ENCODE measurements at regions not wholly inside any gene's neighbourhood (a gene's known extent, or its start where the extent isn't known, plus 50 kb on each side); places are given as distances from the start of the nearest gene placed in this dataset.

DNA sequence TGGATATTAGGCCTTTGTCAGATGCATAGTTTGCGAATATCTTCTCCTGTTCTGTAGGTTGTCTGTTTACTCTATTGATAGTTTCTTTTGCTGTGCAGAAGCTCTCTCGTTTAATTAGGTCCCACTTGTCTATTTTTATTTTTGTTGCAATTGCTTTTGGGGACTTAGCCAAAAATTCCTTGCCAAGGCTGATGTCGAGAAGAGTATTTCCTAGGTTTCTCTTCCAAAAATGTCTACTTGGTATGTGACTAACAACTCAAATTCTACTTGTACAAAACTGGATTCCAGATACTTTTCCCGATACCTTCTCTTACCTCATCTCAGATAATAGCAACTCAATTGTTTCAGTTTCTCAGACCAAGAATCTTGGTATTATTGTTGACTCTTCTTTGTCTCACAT is 142.4 kb upstream of the GLRA2 start:
- TF ChIP-seq, protein P1, sequence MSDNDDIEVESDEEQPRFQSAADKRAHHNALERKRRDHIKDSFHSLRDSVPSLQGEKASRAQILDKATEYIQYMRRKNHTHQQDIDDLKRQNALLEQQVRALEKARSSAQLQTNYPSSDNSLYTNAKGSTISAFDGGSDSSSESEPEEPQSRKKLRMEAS (IDR thresholded peaks at IDR 0.05; ENCODE audit: low read depth, low read length): no peak
- no peak for TF ChIP-seq MYC (IDR thresholded peaks at IDR 0.05; ENCODE audit: low read depth, low read length)
- no peak overlapping the region for H3K4me3 ChIP-seq (ENCODE audit: low read depth, low read length)
- no peak for DNase-seq (ENCODE audit: low read depth)

DNA sequence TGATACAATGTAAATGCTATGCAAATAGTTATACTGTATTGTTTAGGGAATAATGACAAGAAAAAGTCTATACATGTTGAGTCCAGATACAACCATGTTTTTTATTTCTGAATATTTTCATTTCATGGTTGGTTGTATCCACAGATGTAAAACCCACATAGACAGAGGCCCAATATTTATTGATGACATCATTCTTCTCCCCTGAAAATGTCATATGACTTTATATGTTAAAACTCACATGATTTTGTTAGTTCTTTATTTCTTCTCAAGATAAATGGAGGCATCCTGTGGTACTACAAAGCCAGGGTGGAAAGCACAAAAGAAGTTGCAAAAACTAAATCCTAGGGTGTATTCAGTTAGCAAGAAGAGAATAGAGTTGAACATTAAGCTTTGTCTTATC is 149.3 kb upstream of the GLRA2 start:
- TF ChIP-seq POLR2A (IDR thresholded peaks at IDR 0.05; ENCODE audit: extremely low read depth, insufficient read length) (no peak), MYC (IDR thresholded peaks at IDR 0.05; ENCODE audit: low read depth, low read length) (no peak)
- TF ChIP-seq, protein P1 (IDR thresholded peaks at IDR 0.05; ENCODE audit: low read depth, low read length): no peak
- TF ChIP-seq, protein P2, sequence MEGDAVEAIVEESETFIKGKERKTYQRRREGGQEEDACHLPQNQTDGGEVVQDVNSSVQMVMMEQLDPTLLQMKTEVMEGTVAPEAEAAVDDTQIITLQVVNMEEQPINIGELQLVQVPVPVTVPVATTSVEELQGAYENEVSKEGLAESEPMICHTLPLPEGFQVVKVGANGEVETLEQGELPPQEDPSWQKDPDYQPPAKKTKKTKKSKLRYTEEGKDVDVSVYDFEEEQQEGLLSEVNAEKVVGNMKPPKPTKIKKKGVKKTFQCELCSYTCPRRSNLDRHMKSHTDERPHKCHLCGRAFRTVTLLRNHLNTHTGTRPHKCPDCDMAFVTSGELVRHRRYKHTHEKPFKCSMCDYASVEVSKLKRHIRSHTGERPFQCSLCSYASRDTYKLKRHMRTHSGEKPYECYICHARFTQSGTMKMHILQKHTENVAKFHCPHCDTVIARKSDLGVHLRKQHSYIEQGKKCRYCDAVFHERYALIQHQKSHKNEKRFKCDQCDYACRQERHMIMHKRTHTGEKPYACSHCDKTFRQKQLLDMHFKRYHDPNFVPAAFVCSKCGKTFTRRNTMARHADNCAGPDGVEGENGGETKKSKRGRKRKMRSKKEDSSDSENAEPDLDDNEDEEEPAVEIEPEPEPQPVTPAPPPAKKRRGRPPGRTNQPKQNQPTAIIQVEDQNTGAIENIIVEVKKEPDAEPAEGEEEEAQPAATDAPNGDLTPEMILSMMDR (IDR thresholded peaks at IDR 0.05; ENCODE audit: low read depth, low read length): no peak
- no peak overlapping the region for H3K4me3 ChIP-seq (ENCODE audit: low read depth, low read length)
- DNase-seq (ENCODE audit: low read depth): no peak

DNA sequence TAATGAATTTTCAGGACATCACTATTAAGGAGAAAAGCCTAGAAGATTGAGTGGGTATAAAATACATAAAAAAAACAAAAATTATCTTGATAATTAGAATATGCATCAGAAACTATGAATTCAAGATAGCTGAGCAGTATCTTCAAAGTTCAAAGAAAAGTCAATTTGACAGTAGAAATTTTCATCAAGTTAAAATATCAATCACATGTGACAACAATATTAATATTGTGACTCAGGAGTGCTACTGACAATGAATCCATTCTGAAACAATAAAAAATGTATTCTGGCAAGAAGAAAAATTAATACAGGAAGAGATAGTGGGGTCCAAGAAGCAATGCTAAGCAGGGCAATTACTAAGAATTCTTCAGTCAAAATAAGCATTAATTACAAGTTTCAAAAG is 151.9 kb upstream of the GLRA2 start:
- TF ChIP-seq, protein P2 (IDR thresholded peaks at IDR 0.05; ENCODE audit: low read depth, low read length): no peak
- TF ChIP-seq POLR2A (IDR thresholded peaks at IDR 0.05; ENCODE audit: extremely low read depth, insufficient read length): no peak
- TF ChIP-seq, protein P1 (IDR thresholded peaks at IDR 0.05; ENCODE audit: low read depth, low read length): no peak
- no peak for TF ChIP-seq MYC (IDR thresholded peaks at IDR 0.05; ENCODE audit: low read depth, low read length)
- no peak for DNase-seq (ENCODE audit: low read depth)
- H3K4me3 ChIP-seq (ENCODE audit: low read depth, low read length): no peak overlapping the region

DNA sequence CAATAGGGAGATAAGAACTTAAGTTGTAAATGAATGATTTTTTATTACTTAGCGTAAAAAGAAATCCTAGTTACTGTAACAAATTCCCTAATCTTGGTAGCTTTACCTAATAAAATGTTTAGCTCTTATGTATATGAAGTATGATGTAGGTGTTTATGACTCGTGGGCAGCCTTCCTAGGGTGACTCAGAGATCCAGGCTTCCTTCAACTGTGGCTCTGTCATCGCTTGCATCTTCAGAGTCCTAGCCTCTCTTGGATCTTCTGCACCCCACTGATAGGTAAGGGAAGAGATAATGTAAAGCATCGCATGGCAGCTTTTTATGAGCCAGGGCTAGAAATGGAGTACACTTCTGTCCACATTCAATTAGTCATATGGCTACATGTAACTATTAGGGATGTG is 165.6 kb upstream of the GLRA2 start:
- TF ChIP-seq MYC (IDR thresholded peaks at IDR 0.05; ENCODE audit: low read depth, low read length) (no peak), POLR2A (IDR thresholded peaks at IDR 0.05; ENCODE audit: extremely low read depth, insufficient read length) (no peak)
- TF ChIP-seq, protein P1 (IDR thresholded peaks at IDR 0.05; ENCODE audit: low read depth, low read length): no peak
- TF ChIP-seq, protein P2 (IDR thresholded peaks at IDR 0.05; ENCODE audit: low read depth, low read length): no peak
- H3K4me3 ChIP-seq (ENCODE audit: low read depth, low read length): no peak overlapping the region
- DNase-seq (ENCODE audit: low read depth): no peak

DNA sequence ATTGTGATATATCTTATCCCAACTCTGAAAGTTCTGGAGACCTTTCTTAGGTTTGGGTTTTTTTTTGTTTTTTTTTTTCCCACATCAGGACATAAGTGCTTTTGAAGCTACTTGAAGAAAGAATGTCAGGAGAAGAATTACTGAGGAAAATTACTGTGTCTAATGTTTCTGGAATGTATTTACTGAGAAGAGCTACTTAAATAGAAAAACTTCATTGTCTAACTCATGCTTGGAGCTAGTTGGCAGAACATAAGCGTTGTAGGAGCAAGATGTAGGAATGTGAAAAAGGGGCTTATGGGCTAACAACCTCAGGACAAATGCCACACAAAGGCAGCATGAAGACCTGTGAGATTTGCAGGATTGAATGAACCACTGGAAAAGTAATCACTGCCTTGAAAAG is 166.6 kb upstream of the GLRA2 start:
- DNase-seq (ENCODE audit: low read depth): no peak
- H3K4me3 ChIP-seq (ENCODE audit: low read depth, low read length): no peak overlapping the region
- TF ChIP-seq, protein P1 (IDR thresholded peaks at IDR 0.05; ENCODE audit: low read depth, low read length): no peak
- TF ChIP-seq MYC (IDR thresholded peaks at IDR 0.05; ENCODE audit: low read depth, low read length): no peak
- TF ChIP-seq POLR2A (IDR thresholded peaks at IDR 0.05; ENCODE audit: extremely low read depth, insufficient read length): no peak
- TF ChIP-seq, protein P2 (IDR thresholded peaks at IDR 0.05; ENCODE audit: low read depth, low read length): no peak

DNA sequence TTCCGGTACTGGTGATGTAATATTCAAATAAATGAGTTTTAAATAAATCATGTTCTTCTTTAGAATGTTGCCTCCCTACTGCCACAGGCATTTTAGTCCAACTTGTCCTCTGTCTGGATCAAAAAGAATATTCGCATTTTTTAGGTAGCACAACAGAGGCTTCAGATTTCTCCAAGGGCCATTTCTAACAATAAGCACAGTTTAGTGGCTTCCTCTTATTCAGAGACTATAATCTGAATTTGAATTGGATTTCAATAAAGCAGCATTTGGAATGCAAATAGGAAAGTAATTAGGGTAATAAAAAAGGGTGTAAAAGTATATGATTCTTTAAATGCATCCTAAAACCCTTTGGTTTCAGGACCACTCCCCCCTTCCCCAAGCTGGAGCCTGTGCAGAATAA is 167.9 kb upstream of the GLRA2 start:
- DNase-seq (ENCODE audit: low read depth): no peak
- TF ChIP-seq, protein P2 (IDR thresholded peaks at IDR 0.05; ENCODE audit: low read depth, low read length): no peak
- no peak for TF ChIP-seq MYC (IDR thresholded peaks at IDR 0.05; ENCODE audit: low read depth, low read length)
- TF ChIP-seq, protein P1 (IDR thresholded peaks at IDR 0.05; ENCODE audit: low read depth, low read length): no peak
- TF ChIP-seq POLR2A (IDR thresholded peaks at IDR 0.05; ENCODE audit: extremely low read depth, insufficient read length): no peak
- no peak overlapping the region for H3K4me3 ChIP-seq (ENCODE audit: low read depth, low read length)
